ENCODE measurements at regions not wholly inside any gene's neighbourhood (a gene's known extent, or its start where the extent isn't known, plus 50 kb on each side); places are given as distances from the start of the nearest gene placed in this dataset.
"Not testable (repeated sequence)": the region's sequence is repeated elsewhere in the genome, so short reads cannot be mapped to it uniquely, and the experiment has no call there.

- DNase-seq (ENCODE audit: extremely low spot score), result not testable (repeated sequence)
These were observed 63.8 kb downstream of the CLEC18A start for GRCh38 chr16:70014915-70015314.

GRCh38 chr16:70016751-70017150, 65.6 kb downstream of the CLEC18A start:
- CTCF ChIA-PET; POLR2A ChIA-PET; DNase-seq (ENCODE audit: extremely low spot score): not testable (repeated sequence)

More at GRCh38 chr16:70014915-70015314, 63.8 kb downstream of the CLEC18A start:
- CTCF ChIA-PET, POLR2A ChIA-PET: not testable (repeated sequence)

- DNase-seq (ENCODE audit: extremely low spot score), result peak; percentile 9
- TF ChIP-seq ARNT (IDR thresholded peaks at IDR 0.05) (no peak), LEF1 (IDR thresholded peaks at IDR 0.05; ENCODE audit: borderline replicate concordance) (no peak), PKNOX1 (IDR thresholded peaks at IDR 0.05) (peak; percentile 96)
- ChIA-PET POLR2A (no interaction called here), CTCF (no interaction called here)
These were observed 67.1 kb downstream of the CLEC18A start for GRCh38 chr16:70018254-70018653.

- POLR2A ChIA-PET; DNase-seq (ENCODE audit: extremely low spot score); CTCF ChIA-PET: not testable (repeated sequence)
These were observed 72.1 kb downstream of the CLEC18A start for GRCh38 chr16:70023207-70023606.

- POLR2A ChIA-PET; DNase-seq (ENCODE audit: extremely low spot score); CTCF ChIA-PET: not testable (repeated sequence)
These were observed 72.8 kb downstream of the CLEC18A start for GRCh38 chr16:70023956-70024355.

GRCh38 chr16:70026165-70026854, 75.2 kb downstream of the CLEC18A start:
- CTCF ChIA-PET; DNase-seq (ENCODE audit: extremely low spot score); POLR2A ChIA-PET: not testable (repeated sequence)

GRCh38 chr16:70032906-70033305, 81.2 kb upstream of the PDPR start:
- POLR2A ChIA-PET; CTCF ChIA-PET; DNase-seq (ENCODE audit: extremely low spot score): not testable (repeated sequence)

GRCh38 chr16:70037913-70038312, 76.2 kb upstream of the PDPR start:
- DNase-seq (ENCODE audit: extremely low spot score); CTCF ChIA-PET; POLR2A ChIA-PET: not testable (repeated sequence)

- DNase-seq (ENCODE audit: extremely low spot score); POLR2A ChIA-PET: not testable (repeated sequence)
- CTCF ChIA-PET, result interaction anchor here (0.6 kb wide), 1 partner anchor 1451 kb away, joined by 4 read pairs; no protein-coding TSS in a partner anchor
These were observed 73.6 kb upstream of the PDPR start for GRCh38 chr16:70040554-70040953.

GRCh38 chr16:70043538-70044067, 70.5 kb upstream of the PDPR start:
- DNase-seq (ENCODE audit: extremely low spot score); CTCF ChIA-PET; POLR2A ChIA-PET: not testable (repeated sequence)

- CTCF ChIA-PET; DNase-seq (ENCODE audit: extremely low spot score); POLR2A ChIA-PET: not testable (repeated sequence)
These were observed 67.6 kb upstream of the PDPR start for GRCh38 chr16:70046560-70046959.

GRCh38 chr16:70048083-70048482, 66.0 kb upstream of the PDPR start:
- DNase-seq (ENCODE audit: extremely low spot score); POLR2A ChIA-PET; CTCF ChIA-PET: not testable (repeated sequence)

- DNase-seq (ENCODE audit: extremely low spot score); CTCF ChIA-PET; POLR2A ChIA-PET: not testable (repeated sequence)
These were observed 56.1 kb upstream of the PDPR start for GRCh38 chr16:70058056-70058455.

GRCh38 chr16:70059429-70059828, 54.7 kb upstream of the PDPR start:
- POLR2A ChIA-PET; DNase-seq (ENCODE audit: extremely low spot score); CTCF ChIA-PET: not testable (repeated sequence)

GRCh38 chr16:70060521-70061027, 53.6 kb upstream of the PDPR start:
- POLR2A ChIA-PET; CTCF ChIA-PET; DNase-seq (ENCODE audit: extremely low spot score): not testable (repeated sequence)

- DNase-seq (ENCODE audit: extremely low spot score); POLR2A ChIA-PET: not testable (repeated sequence)
These were observed 52.4 kb upstream of the PDPR start for GRCh38 chr16:70061671-70062218.

GRCh38 chr16:70062947-70063346, 51.2 kb upstream of the PDPR start:
- CTCF ChIA-PET; POLR2A ChIA-PET; DNase-seq (ENCODE audit: extremely low spot score): not testable (repeated sequence)

More at GRCh38 chr16:70061671-70062218, 52.4 kb upstream of the PDPR start:
- CTCF ChIA-PET, result not testable (repeated sequence)

Data from HEK293T (cell line).